ENCODE measurements at regions not wholly inside any gene's neighbourhood (a gene's known extent, or its start where the extent isn't known, plus 50 kb on each side); places are given as distances from the start of the nearest gene placed in this dataset.

DNA sequence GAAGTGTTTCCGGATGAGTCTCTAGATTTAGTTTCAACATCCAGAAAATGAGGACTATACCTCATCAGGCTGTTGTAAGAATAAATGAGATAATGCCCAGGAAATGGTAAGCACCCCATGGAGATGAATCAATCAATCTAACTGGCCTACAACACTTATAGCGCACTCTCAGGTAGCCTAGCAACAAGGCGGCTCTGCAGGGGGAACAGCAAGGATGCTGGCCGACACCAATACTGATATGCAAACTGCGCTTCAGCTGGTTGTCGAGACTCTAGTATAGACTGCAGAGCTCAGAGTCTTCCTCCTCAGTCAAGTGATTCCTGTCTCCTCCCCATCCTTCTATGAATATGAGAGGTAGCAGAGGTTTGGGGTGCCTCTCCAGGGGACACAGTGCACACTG, 218.8 kb upstream of the WWC1 start:
- intact Hi-C loops (cut with DNase I; ENCODE audit: low total_unique reads): no loop called here
- no peak for TF ChIP-seq POLR2AphosphoS5 (IDR thresholded peaks at IDR 0.05)
- H3K9me3 ChIP-seq: no peaks in the 10 kb centered on the region
- H3K27ac ChIP-seq: no peak overlapping the region
- H3K4me3 ChIP-seq: no peak overlapping the region
- 96% methylated on average over 6 of the region's 6 CpGs; no CpG with 5 or more reads in 1 of the 2 donors for WGBS, 2 donors (ENCODE audit: low coverage in 1 of 2)
- H3K27me3 ChIP-seq: no peaks in the 10 kb centered on the region
- no peak for DNase-seq
- no peaks in the 10 kb centered on the region for H3K36me3 ChIP-seq
- in situ Hi-C loops (cut with MboI; ENCODE audit: low pct_ligation_motif_present in 1 of 4, low pct_unique_long_range_greater_than_20kb in 1 of 4, low sequenced_read_pairs in 3 of 4): no loop called here
- H3K4me1 ChIP-seq: no peaks in the 10 kb centered on the region

- no peak for DNase-seq
- whole genome bisulfite sequencing, 2 donors (ENCODE audit: low coverage in 1 of 2): 98% methylated on average over 5 of the region's 5 CpGs; no CpG with 5 or more reads in 1 of the 2 donors
- in situ Hi-C loops (cut with MboI; ENCODE audit: low pct_ligation_motif_present in 1 of 4, low pct_unique_long_range_greater_than_20kb in 1 of 4, low sequenced_read_pairs in 3 of 4): no loop called here
Observed at GRCh38 chr5:168073311-168073710, 218.1 kb upstream of the WWC1 start.

GRCh38 chr5:168073991-168074800, 217.2 kb upstream of the WWC1 start:
- intact Hi-C loops (cut with DNase I; ENCODE audit: low total_unique reads): no loop called here
- Histone ChIP-seq H3K4me1 (no peaks in the 10 kb centered on the region), H3K27ac (no peak overlapping the region), H3K36me3 (no peaks in the 10 kb centered on the region), H3K9me3 (no peaks in the 10 kb centered on the region), H3K27me3 (no peaks in the 10 kb centered on the region), H3K4me3 (no peak overlapping the region)
- in situ Hi-C loops (cut with MboI; ENCODE audit: low pct_ligation_motif_present in 1 of 4, low pct_unique_long_range_greater_than_20kb in 1 of 4, low sequenced_read_pairs in 3 of 4): no loop called here
- DNase-seq: no peak
- 53 to 58% methylated on average over 8 to 9 of the region's 9 CpGs for WGBS, 2 donors (ENCODE audit: low coverage in 1 of 2)
- TF ChIP-seq POLR2A (IDR thresholded peaks at IDR 0.05) (no peak), EP300 (IDR thresholded peaks at IDR 0.05; ENCODE audit: low read depth) (no peak), POLR2AphosphoS5 (IDR thresholded peaks at IDR 0.05) (no peak)
- TF ChIP-seq, protein P1, sequence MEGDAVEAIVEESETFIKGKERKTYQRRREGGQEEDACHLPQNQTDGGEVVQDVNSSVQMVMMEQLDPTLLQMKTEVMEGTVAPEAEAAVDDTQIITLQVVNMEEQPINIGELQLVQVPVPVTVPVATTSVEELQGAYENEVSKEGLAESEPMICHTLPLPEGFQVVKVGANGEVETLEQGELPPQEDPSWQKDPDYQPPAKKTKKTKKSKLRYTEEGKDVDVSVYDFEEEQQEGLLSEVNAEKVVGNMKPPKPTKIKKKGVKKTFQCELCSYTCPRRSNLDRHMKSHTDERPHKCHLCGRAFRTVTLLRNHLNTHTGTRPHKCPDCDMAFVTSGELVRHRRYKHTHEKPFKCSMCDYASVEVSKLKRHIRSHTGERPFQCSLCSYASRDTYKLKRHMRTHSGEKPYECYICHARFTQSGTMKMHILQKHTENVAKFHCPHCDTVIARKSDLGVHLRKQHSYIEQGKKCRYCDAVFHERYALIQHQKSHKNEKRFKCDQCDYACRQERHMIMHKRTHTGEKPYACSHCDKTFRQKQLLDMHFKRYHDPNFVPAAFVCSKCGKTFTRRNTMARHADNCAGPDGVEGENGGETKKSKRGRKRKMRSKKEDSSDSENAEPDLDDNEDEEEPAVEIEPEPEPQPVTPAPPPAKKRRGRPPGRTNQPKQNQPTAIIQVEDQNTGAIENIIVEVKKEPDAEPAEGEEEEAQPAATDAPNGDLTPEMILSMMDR (IDR thresholded peaks at IDR 0.05): no peak

More at GRCh38 chr5:168073311-168073710, 218.1 kb upstream of the WWC1 start:
- no peaks in the 10 kb centered on the region for H3K4me1 ChIP-seq
- H3K9me3 ChIP-seq: no peaks in the 10 kb centered on the region
- intact Hi-C loops (cut with DNase I; ENCODE audit: low total_unique reads): no loop called here
- H3K27ac ChIP-seq: no peak overlapping the region
- no peaks in the 10 kb centered on the region for H3K27me3 ChIP-seq
- no peaks in the 10 kb centered on the region for H3K36me3 ChIP-seq
- TF ChIP-seq POLR2AphosphoS5 (IDR thresholded peaks at IDR 0.05): no peak
- no peak for TF ChIP-seq POLR2A (IDR thresholded peaks at IDR 0.05)
- TF ChIP-seq EP300 (IDR thresholded peaks at IDR 0.05; ENCODE audit: low read depth): no peak
- TF ChIP-seq, protein P1 (IDR thresholded peaks at IDR 0.05): no peak
- H3K4me3 ChIP-seq: no peak overlapping the region

- TF ChIP-seq EP300 (IDR thresholded peaks at IDR 0.05; ENCODE audit: low read depth): no peak
- peak in 2 of 3 donors; percentile 28 to 72 for TF ChIP-seq POLR2AphosphoS5 (IDR thresholded peaks at IDR 0.05)
- WGBS, 2 donors (ENCODE audit: low coverage in 1 of 2): 70 to 72% methylated on average over 3 of the region's 3 CpGs
- Histone ChIP-seq H3K4me1 (no peaks in the 10 kb centered on the region), H3K27me3 (no peaks in the 10 kb centered on the region), H3K27ac (no peak overlapping the region), H3K9me3 (no peaks in the 10 kb centered on the region), H3K4me3 (no peak overlapping the region), H3K36me3 (no peaks in the 10 kb centered on the region)
- DNase-seq: no peak
- intact Hi-C loops (cut with DNase I; ENCODE audit: low total_unique reads): no loop called here
- in situ Hi-C loops (cut with MboI; ENCODE audit: low pct_ligation_motif_present in 1 of 4, low pct_unique_long_range_greater_than_20kb in 1 of 4, low sequenced_read_pairs in 3 of 4): no loop called here
Observed at GRCh38 chr5:168075387-168075786, 216.1 kb upstream of the WWC1 start.

- Histone ChIP-seq H3K36me3 (no peaks in the 10 kb centered on the region), H3K4me3 (no peak overlapping the region), H3K9me3 (no peaks in the 10 kb centered on the region), H3K4me1 (no peaks in the 10 kb centered on the region), H3K27me3 (no peaks in the 10 kb centered on the region), H3K27ac (no peak overlapping the region)
- 56% methylated on average over 2 of the region's 2 CpGs; no CpG with 5 or more reads in 1 of the 2 donors for WGBS, 2 donors (ENCODE audit: low coverage in 1 of 2)
- intact Hi-C loops (cut with DNase I; ENCODE audit: low total_unique reads): no loop called here
- no peak for DNase-seq
- in situ Hi-C loops (cut with MboI; ENCODE audit: low pct_ligation_motif_present in 1 of 4, low pct_unique_long_range_greater_than_20kb in 1 of 4, low sequenced_read_pairs in 3 of 4): no loop called here
- TF ChIP-seq, protein P1 (IDR thresholded peaks at IDR 0.05): peak in 3 of 5 experiments; percentile 19 to 27 (median 27)
- no peak for TF ChIP-seq EP300 (IDR thresholded peaks at IDR 0.05; ENCODE audit: low read depth)
Observed at GRCh38 chr5:168076561-168076991, 214.9 kb upstream of the WWC1 start.

Data from transverse colon (tissue), 4 donors.